SJCRH30 (cell line): ENCODE measurements at regions not wholly inside any gene's neighbourhood (a gene's known extent, or its start where the extent isn't known, plus 50 kb on each side); places are given as distances from the start of the nearest gene placed in this dataset.
"Not testable (repeated sequence)": the region's sequence is repeated elsewhere in the genome, so short reads cannot be mapped to it uniquely, and the experiment has no call there.

Experiments used
- DNase-seq, 2 experiments: peaks; one replicate each; pipeline ENCODE4 v3.0.0-alpha.2; 2015 to 2020
- H3K27ac ChIP-seq: fragments of 250-450 bp; sonication (Bioruptor Pico); 2 replicates; pipeline ENCODE4 v1.5.1; 2020; ENCODE audit warnings: mild to moderate bottlenecking, moderate library complexity
- H3K27me3 ChIP-seq: fragments of 250-450 bp; sonication (Bioruptor Pico); 2 replicates; pipeline ENCODE4 v1.5.1; 2020; ENCODE audit warnings: mild to moderate bottlenecking, moderate library complexity
- H3K36me3 ChIP-seq: fragments of 250-450 bp; sonication (Bioruptor Pico); 2 replicates; pipeline ENCODE4 v1.5.1; 2020; ENCODE audit warnings: mild to moderate bottlenecking, moderate library complexity
- H3K4me1 ChIP-seq: fragments of 250-450 bp; sonication (Bioruptor Pico); 2 replicates; pipeline ENCODE4 v1.5.1; 2020; ENCODE audit warnings: mild to moderate bottlenecking, moderate library complexity
- H3K4me3 ChIP-seq: fragments of 250-450 bp; sonication (Bioruptor Pico); 2 replicates; pipeline ENCODE4 v1.5.1; 2020; ENCODE audit warnings: mild to moderate bottlenecking, moderate library complexity
- H3K9me3 ChIP-seq: fragments of 250-450 bp; sonication (Bioruptor Pico); replicated peaks from 2 replicates; pipeline ENCODE4 v1.5.1; 2020; ENCODE audit warnings: mild to moderate bottlenecking, moderate library complexity

- H3K27me3 ChIP-seq, H3K27ac ChIP-seq, H3K9me3 ChIP-seq, H3K4me1 ChIP-seq, H3K36me3 ChIP-seq, DNase-seq, H3K4me3 ChIP-seq: not testable (repeated sequence)
Observed at GRCh38 chr17:30596948-30597775, 120.0 kb downstream of the GOSR1 start.

GRCh38 chr17:30594953-30595371, 117.8 kb downstream of the GOSR1 start:
- not testable (repeated sequence) for H3K36me3 ChIP-seq, DNase-seq, H3K27ac ChIP-seq, H3K4me3 ChIP-seq, H3K4me1 ChIP-seq, H3K9me3 ChIP-seq, H3K27me3 ChIP-seq

GRCh38 chr17:30594223-30594952, 117.2 kb downstream of the GOSR1 start:
- Histone ChIP-seq H3K4me3 (no peak overlapping the region), H3K27ac (no peak overlapping the region), H3K4me1 (peaks cover 5% of the 10 kb centered on the region; the same call in 1 of the 2 replicates), H3K27me3 (no peaks in the 10 kb centered on the region), H3K36me3 (no peaks in the 10 kb centered on the region), H3K9me3 (peaks cover 7% of the 10 kb centered on the region)
- DNase-seq: no peak

GRCh38 chr17:30590081-30590733, 113.0 kb downstream of the GOSR1 start:
- H3K4me3 ChIP-seq: no peak overlapping the region
- peak in 1 of 2 experiments; percentile 54 for DNase-seq
- no peaks in the 10 kb centered on the region for H3K27me3 ChIP-seq
- H3K9me3 ChIP-seq: no peaks in the 10 kb centered on the region
- H3K36me3 ChIP-seq: no peaks in the 10 kb centered on the region
- H3K4me1 ChIP-seq: peaks cover 5% of the 10 kb centered on the region; the same call in 1 of the 2 replicates
- H3K27ac ChIP-seq: no peak overlapping the region

- H3K36me3 ChIP-seq: no peaks in the 10 kb centered on the region
- H3K4me3 ChIP-seq: no peak overlapping the region
- H3K9me3 ChIP-seq: no peaks in the 10 kb centered on the region
- no peak for DNase-seq
- no peak overlapping the region for H3K27ac ChIP-seq
- H3K27me3 ChIP-seq: no peaks in the 10 kb centered on the region
- peaks cover 5% of the 10 kb centered on the region; the same call in 1 of the 2 replicates for H3K4me1 ChIP-seq
Observed at GRCh38 chr17:30589431-30589830, 112.2 kb downstream of the GOSR1 start.

- Histone ChIP-seq H3K36me3 (no peaks in the 10 kb centered on the region), H3K9me3 (no peaks in the 10 kb centered on the region), H3K27ac (no peak overlapping the region), H3K27me3 (no peaks in the 10 kb centered on the region), H3K4me1 (peaks cover 5% of the 10 kb centered on the region; the same call in 1 of the 2 replicates), H3K4me3 (no peak overlapping the region)
- no peak for DNase-seq
Observed at GRCh38 chr17:30588798-30589247, 111.6 kb downstream of the GOSR1 start.

GRCh38 chr17:30586818-30587595, 109.8 kb downstream of the GOSR1 start:
- DNase-seq: no peak
- H3K27me3 ChIP-seq: no peaks in the 10 kb centered on the region

GRCh38 chr17:30584810-30585209, 107.6 kb downstream of the GOSR1 start:
- no peak for DNase-seq
- H3K27ac ChIP-seq: no peak overlapping the region

More at GRCh38 chr17:30586818-30587595, 109.8 kb downstream of the GOSR1 start:
- H3K36me3 ChIP-seq: no peaks in the 10 kb centered on the region
- H3K27ac ChIP-seq: no peak overlapping the region
- no peak overlapping the region for H3K4me3 ChIP-seq
- H3K9me3 ChIP-seq: no peaks in the 10 kb centered on the region
- H3K4me1 ChIP-seq: peaks cover 5% of the 10 kb centered on the region; the same call in 1 of the 2 replicates

GRCh38 chr17:30580916-30581315, 103.7 kb downstream of the GOSR1 start:
- no peak overlapping the region for H3K27ac ChIP-seq
- H3K4me3 ChIP-seq: no peak overlapping the region
- no peaks in the 10 kb centered on the region for H3K36me3 ChIP-seq
- no peaks in the 10 kb centered on the region for H3K4me1 ChIP-seq
- no peaks in the 10 kb centered on the region for H3K27me3 ChIP-seq
- H3K9me3 ChIP-seq: no peaks in the 10 kb centered on the region
- no peak for DNase-seq

More at GRCh38 chr17:30584810-30585209, 107.6 kb downstream of the GOSR1 start:
- Histone ChIP-seq H3K4me3 (no peak overlapping the region), H3K4me1 (no peaks in the 10 kb centered on the region), H3K36me3 (no peaks in the 10 kb centered on the region), H3K9me3 (no peaks in the 10 kb centered on the region), H3K27me3 (no peaks in the 10 kb centered on the region)

- H3K4me1 ChIP-seq: no peaks in the 10 kb centered on the region
- no peak overlapping the region for H3K4me3 ChIP-seq
- no peaks in the 10 kb centered on the region for H3K9me3 ChIP-seq
- DNase-seq: no peak
- no peaks in the 10 kb centered on the region for H3K36me3 ChIP-seq
- H3K27me3 ChIP-seq: no peaks in the 10 kb centered on the region
- no peak overlapping the region for H3K27ac ChIP-seq
Observed at GRCh38 chr17:30579610-30580315, 102.6 kb downstream of the GOSR1 start.

- H3K4me3 ChIP-seq, H3K9me3 ChIP-seq, H3K4me1 ChIP-seq, DNase-seq, H3K27ac ChIP-seq, H3K36me3 ChIP-seq, H3K27me3 ChIP-seq: not testable (repeated sequence)
Observed at GRCh38 chr17:30578015-30578717, 101.0 kb downstream of the GOSR1 start.
